Thyroid gland (tissue), 4 donors: ENCODE measurements at regions not wholly inside any gene's neighbourhood (a gene's known extent, or its start where the extent isn't known, plus 50 kb on each side); places are given as distances from the start of the nearest gene placed in this dataset.

ENCODE experiments used
- DNase-seq, 2 donors: peaks; one replicate each; pipeline ENCODE4 v3.0.0-alpha.2; 2019
- H3K27ac ChIP-seq, 3 donors: fragments of 200-600 bp; sonication (generic); 1 replicate in 2 of 3; 2 replicates in 1 of 3; pipeline ENCODE4 v1.5.1; 2016 to 2019; ENCODE audit warnings: mild to moderate bottlenecking in 1 of 3, moderate library complexity in 1 of 3
- H3K27me3 ChIP-seq: fragments of 200-600 bp; sonication (generic); one replicate; pipeline ENCODE4 v1.5.1; 2019
- H3K36me3 ChIP-seq, 2 donors: fragments of 200-600 bp; sonication (generic); one replicate each; pipeline ENCODE4 v1.5.1; 2016 to 2019
- H3K4me1 ChIP-seq, 2 donors: fragments of 200-600 bp; sonication (generic); one replicate each; pipeline ENCODE4 v1.5.1; 2017 to 2019
- H3K4me3 ChIP-seq, 3 donors: fragments of 200-600 bp; sonication (generic); replicated peaks in 1 of 3; 1 replicate in 2 of 3; 2 replicates in 1 of 3; pipeline ENCODE4 v1.5.1; 2016; ENCODE audit warnings: mild to moderate bottlenecking in 1 of 3
- H3K9me3 ChIP-seq: fragments of 200-600 bp; sonication (generic); one replicate; pipeline ENCODE4 v1.5.1; 2017
- CTCF ChIP-seq, 6 experiments: fragments of 200-600 bp in 3 of 6; fragments of 450-650 bp in 3 of 6; sonication (generic) in 3 of 6; IDR thresholded peaks; one replicate each; pipeline ENCODE4 v1.5.1; 2016 to 2019; ENCODE audit warnings: antibody characterized with exemption in 6 of 6, mild to moderate bottlenecking in 2 of 6, inconsistent platforms in 1 of 6, moderate library complexity in 1 of 6
- POLR2A ChIP-seq, 2 donors: fragments of 450-650 bp; IDR thresholded peaks; one replicate each; pipeline ENCODE4 v1.6.1; 2017; ENCODE audit warnings: antibody characterized with exemption in 2 of 2, mild to moderate bottlenecking in 2 of 2, moderate library complexity in 1 of 2
- WGBS, 2 donors: methylation state at CpG; one replicate each; pipeline ENCODE4 v1.1.5; 2017; 5-methylcytosine and 5-hydroxymethylcytosine counted together
- intact Hi-C: fragments of 100-400 bp; cut with DNase I; formaldehyde crosslinking; loops from one replicate; pipeline ENCODE4 v1.15.1; 2023

- Histone ChIP-seq H3K27me3 (no peaks in the 10 kb centered on the region), H3K4me1 (no peaks in the 10 kb centered on the region), H3K36me3 (no peaks in the 10 kb centered on the region), H3K4me3 (no peak overlapping the region), H3K9me3 (no peaks in the 10 kb centered on the region), H3K27ac (no peak overlapping the region)
- DNase-seq: no peak
- no peak for TF ChIP-seq CTCF (IDR thresholded peaks at IDR 0.05)
- intact Hi-C loops: no loop called here
- WGBS, 2 donors: 94 to 95% methylated on average over 4 of the region's 4 CpGs
Observed at GRCh38 chr21:27812279-27812678, 845.4 kb upstream of the ADAMTS5 start.

- intact Hi-C loops: no loop called here
Observed at GRCh38 chr21:27808923-27809322, 842.0 kb upstream of the ADAMTS5 start.

DNA sequence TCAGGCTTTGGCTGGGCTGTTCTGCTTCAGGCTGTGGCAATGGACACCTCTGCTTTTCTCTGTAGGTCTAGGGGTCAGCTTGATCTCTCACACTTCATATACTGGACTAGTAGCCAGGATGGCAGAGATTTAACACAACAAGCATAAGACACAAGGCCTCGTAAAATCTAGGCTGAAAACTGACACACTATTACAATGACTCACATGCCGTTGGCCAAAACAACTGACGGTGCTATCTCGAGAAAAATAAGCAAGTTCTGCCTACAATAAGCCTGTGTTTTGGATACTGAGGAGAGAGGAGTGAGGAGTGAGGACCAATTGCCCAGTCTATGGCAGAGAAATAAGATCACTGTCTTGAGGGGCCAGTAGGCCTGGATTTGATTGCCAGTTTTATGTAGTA lies 840.7 kb upstream of the ADAMTS5 start:
- H3K4me3 ChIP-seq: no peak overlapping the region
- no peaks in the 10 kb centered on the region for H3K4me1 ChIP-seq
- no peak for DNase-seq
- 95 to 99% methylated on average over 4 of the region's 4 CpGs for WGBS, 2 donors
- intact Hi-C loops: no loop called here
- no peaks in the 10 kb centered on the region for H3K27me3 ChIP-seq
- H3K27ac ChIP-seq: no peak overlapping the region
- TF ChIP-seq POLR2A (IDR thresholded peaks at IDR 0.05) (no peak), CTCF (IDR thresholded peaks at IDR 0.05) (no peak)
- H3K9me3 ChIP-seq: no peaks in the 10 kb centered on the region
- H3K36me3 ChIP-seq: no peaks in the 10 kb centered on the region

More at GRCh38 chr21:27808923-27809322, 842.0 kb upstream of the ADAMTS5 start:
- no peaks in the 10 kb centered on the region for H3K9me3 ChIP-seq
- H3K4me3 ChIP-seq: no peak overlapping the region
- H3K27me3 ChIP-seq: no peaks in the 10 kb centered on the region
- TF ChIP-seq CTCF (IDR thresholded peaks at IDR 0.05): no peak
- TF ChIP-seq POLR2A (IDR thresholded peaks at IDR 0.05): no peak
- DNase-seq: no peak
- no peak overlapping the region for H3K27ac ChIP-seq
- H3K4me1 ChIP-seq: no peaks in the 10 kb centered on the region
- no peaks in the 10 kb centered on the region for H3K36me3 ChIP-seq

DNA sequence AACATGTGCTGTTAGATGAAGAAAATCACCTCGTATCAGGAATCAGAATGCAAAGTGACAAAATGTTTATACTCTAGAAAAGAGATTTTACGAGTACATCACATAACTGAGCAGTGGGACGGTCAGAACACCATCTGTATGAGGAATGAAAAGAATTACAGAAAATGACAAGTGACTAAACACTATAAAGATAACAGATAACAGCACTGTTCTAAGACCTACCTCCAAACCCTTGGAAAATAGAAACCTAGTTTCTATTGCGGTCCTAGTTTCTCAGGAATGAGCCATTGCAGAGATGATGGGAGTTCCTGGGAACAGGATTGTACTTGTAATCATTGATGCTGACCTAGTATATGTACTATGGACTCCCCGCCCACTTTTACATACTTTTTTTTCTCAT lies 839.4 kb upstream of the ADAMTS5 start:
- intact Hi-C loops: no loop called here
- WGBS, 2 donors: 88 to 91% methylated on average over 5 of the region's 5 CpGs
- no peak for TF ChIP-seq POLR2A (IDR thresholded peaks at IDR 0.05)
- TF ChIP-seq CTCF (IDR thresholded peaks at IDR 0.05): no peak
- H3K36me3 ChIP-seq: no peaks in the 10 kb centered on the region
- no peak overlapping the region for H3K27ac ChIP-seq
- no peaks in the 10 kb centered on the region for H3K27me3 ChIP-seq
- no peaks in the 10 kb centered on the region for H3K4me1 ChIP-seq
- no peak for DNase-seq
- H3K9me3 ChIP-seq: no peaks in the 10 kb centered on the region
- H3K4me3 ChIP-seq: no peak overlapping the region

DNA sequence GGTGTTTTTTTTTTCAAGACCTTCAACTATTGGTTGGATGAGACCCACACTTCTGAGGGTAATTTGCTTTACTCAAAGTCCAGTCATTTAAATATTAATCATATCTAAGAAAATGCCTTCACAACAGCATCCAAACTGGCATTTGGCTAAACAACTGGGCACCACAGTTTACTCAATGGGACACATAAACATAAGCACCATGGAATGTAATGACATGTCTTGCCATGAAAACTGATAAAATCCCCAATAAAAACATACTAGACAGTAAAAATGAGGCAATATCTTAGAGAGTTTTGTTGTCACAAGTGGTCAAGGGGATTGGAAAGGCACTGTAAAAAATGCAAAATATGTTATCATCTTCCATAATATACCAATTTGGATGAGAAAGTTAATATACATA lies 838.8 kb upstream of the ADAMTS5 start:
- DNase-seq: no peak
- no peaks in the 10 kb centered on the region for H3K36me3 ChIP-seq
- TF ChIP-seq CTCF (IDR thresholded peaks at IDR 0.05) (no peak), POLR2A (IDR thresholded peaks at IDR 0.05) (no peak)
- no peaks in the 10 kb centered on the region for H3K9me3 ChIP-seq
- no peaks in the 10 kb centered on the region for H3K4me1 ChIP-seq
- intact Hi-C loops: no loop called here
- H3K27ac ChIP-seq: no peak overlapping the region
- no peak overlapping the region for H3K4me3 ChIP-seq
- H3K27me3 ChIP-seq: no peaks in the 10 kb centered on the region
